ENCODE measurements at regions not wholly inside any gene's neighbourhood (a gene's known extent, or its start where the extent isn't known, plus 50 kb on each side); places are given as distances from the start of the nearest gene placed in this dataset.

- DNase-seq (ENCODE audit: low read depth), result no peak
These were observed 281.4 kb downstream of the SMOC2 start for GRCh38 chr6:168722397-168722796.

- DNase-seq (ENCODE audit: low read depth), result no peak
These were observed 280.6 kb downstream of the SMOC2 start for GRCh38 chr6:168721571-168721970.

DNA sequence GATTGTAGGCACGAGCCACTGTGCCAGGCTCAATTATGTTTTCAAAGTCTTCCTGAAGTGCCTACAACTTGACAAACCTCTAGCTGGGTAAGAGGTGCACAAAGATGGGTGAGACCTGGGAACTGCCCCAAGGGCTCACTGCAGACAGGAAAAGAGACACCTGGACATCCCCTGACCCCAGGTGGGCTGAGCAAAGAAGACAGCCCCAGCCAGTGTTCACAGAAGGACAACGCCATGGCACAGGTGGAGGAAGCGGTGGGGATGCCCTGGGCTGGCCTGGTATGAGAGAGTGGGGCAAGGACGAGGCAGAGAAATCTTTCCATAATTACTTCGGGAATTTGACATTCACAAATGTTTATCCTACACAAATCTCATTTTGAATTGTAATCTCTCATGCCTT, 278.9 kb downstream of the SMOC2 start:
- no peak for DNase-seq (ENCODE audit: low read depth)

DNA sequence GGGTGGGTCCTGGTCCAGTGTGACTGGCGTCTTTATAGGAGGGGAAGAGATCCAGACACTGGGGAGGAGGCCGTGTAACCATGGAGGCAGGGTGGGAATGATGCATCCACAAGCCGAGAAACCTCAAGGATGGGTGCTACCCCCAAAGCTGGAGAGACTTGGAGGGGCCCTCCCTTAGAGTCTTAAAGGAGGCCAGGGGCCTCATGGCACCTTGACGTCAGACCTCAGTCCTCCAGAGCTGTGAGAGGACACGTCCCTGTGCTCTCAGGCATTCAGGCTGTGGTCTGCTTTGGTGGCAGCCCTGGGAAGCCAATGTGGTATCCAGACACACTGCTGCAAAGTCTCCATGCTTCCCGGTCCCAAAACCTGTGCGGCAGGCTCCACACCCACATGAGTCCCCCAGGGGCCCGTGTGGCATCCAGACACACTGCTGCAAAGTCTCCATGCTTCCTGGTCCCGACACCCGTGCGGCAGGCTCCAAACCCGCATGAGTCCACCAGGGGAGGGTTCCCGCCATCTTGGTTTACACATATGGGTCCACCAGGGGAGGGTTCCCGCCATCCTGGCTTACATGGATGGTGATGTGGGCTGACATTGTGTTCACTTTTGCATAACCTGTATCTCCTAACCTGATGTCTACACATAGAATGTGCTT, 278.0 kb downstream of the SMOC2 start:
- no peak for DNase-seq (ENCODE audit: low read depth)
